IPS-18a (cell line): ENCODE measurements at regions not wholly inside any gene's neighbourhood (a gene's known extent, or its start where the extent isn't known, plus 50 kb on each side); places are given as distances from the start of the nearest gene placed in this dataset.

Source experiments
- H3K27ac ChIP-seq: one replicate; pipeline ENCODE4 v1.5.1; 2013; ENCODE audit warnings: low read length
- H3K27me3 ChIP-seq: one replicate; pipeline ENCODE4 v1.6.1; 2013; ENCODE audit warnings: mild to moderate bottlenecking, low read length; ENCODE audit not compliant: control insufficient read depth, insufficient read depth
- H3K36me3 ChIP-seq: one replicate; pipeline ENCODE4 v1.6.1; 2013; ENCODE audit warnings: low read depth, low read length; ENCODE audit not compliant: control insufficient read depth
- H3K4me1 ChIP-seq: one replicate; pipeline ENCODE4 v1.6.1; 2013; ENCODE audit warnings: low read depth, low read length; ENCODE audit not compliant: control insufficient read depth
- H3K4me3 ChIP-seq: one replicate; pipeline ENCODE4 v1.5.1; 2013; ENCODE audit warnings: low read length
- H3K9ac ChIP-seq: one replicate; pipeline ENCODE4 v1.6.1; 2013; ENCODE audit warnings: mild to moderate bottlenecking, low read length, moderate library complexity
- H3K9me3 ChIP-seq: one replicate; pipeline ENCODE4 v1.6.1; 2013; ENCODE audit warnings: low read depth, low read length; ENCODE audit not compliant: control insufficient read depth

DNA sequence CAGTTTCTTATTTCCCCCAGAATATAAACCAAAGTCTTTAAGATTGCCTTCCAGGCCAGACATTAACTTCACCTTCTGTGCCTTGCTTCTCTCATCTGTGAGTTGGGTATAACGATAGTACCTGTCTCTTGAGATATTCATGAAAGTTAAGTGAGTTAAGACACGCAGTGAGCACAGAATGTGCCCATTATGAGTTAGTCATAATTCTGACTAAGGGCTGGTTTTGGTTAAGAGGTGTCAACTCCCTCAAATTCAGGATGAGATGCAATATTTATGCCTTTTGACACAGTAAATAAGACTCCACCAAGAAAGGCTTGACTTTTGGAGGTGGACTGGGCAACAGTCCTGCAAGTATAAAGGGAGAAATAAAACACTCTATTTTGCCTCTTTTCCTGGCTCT is 528.7 kb upstream of the IGFBP3 start:
- H3K27me3 ChIP-seq = no peaks in the 10 kb centered on the region
- no peaks in the 10 kb centered on the region for H3K9me3 ChIP-seq
- no peaks in the 10 kb centered on the region for H3K4me1 ChIP-seq
- no peak overlapping the region for H3K9ac ChIP-seq
- no peak overlapping the region for H3K27ac ChIP-seq
- H3K4me3 ChIP-seq = no peak overlapping the region
- H3K36me3 ChIP-seq = no peaks in the 10 kb centered on the region

- no peaks in the 10 kb centered on the region for H3K36me3 ChIP-seq
- no peak overlapping the region for H3K27ac ChIP-seq
- no peak overlapping the region for H3K4me3 ChIP-seq
- H3K4me1 ChIP-seq = no peaks in the 10 kb centered on the region
- H3K9ac ChIP-seq = no peak overlapping the region
- no peaks in the 10 kb centered on the region for H3K9me3 ChIP-seq
- no peaks in the 10 kb centered on the region for H3K27me3 ChIP-seq
Measured at GRCh38 chr7:46448478-46448877, 527.4 kb upstream of the IGFBP3 start.

GRCh38 chr7:46446151-46446550 is 525.1 kb upstream of the IGFBP3 start:
- Histone ChIP-seq H3K4me1 (no peaks in the 10 kb centered on the region), H3K9me3 (no peaks in the 10 kb centered on the region), H3K27me3 (no peaks in the 10 kb centered on the region), H3K27ac (no peak overlapping the region), H3K36me3 (no peaks in the 10 kb centered on the region), H3K9ac (no peak overlapping the region), H3K4me3 (no peak overlapping the region)

GRCh38 chr7:46444256-46444655 is 523.2 kb upstream of the IGFBP3 start:
- Histone ChIP-seq H3K9me3 (no peaks in the 10 kb centered on the region), H3K9ac (no peak overlapping the region), H3K4me3 (no peak overlapping the region), H3K27ac (no peak overlapping the region), H3K27me3 (no peaks in the 10 kb centered on the region), H3K4me1 (no peaks in the 10 kb centered on the region), H3K36me3 (no peaks in the 10 kb centered on the region)

- Histone ChIP-seq H3K27me3 (no peaks in the 10 kb centered on the region), H3K36me3 (no peaks in the 10 kb centered on the region), H3K4me1 (no peaks in the 10 kb centered on the region), H3K9me3 (no peaks in the 10 kb centered on the region), H3K27ac (no peak overlapping the region), H3K9ac (no peak overlapping the region), H3K4me3 (no peak overlapping the region)
Measured at GRCh38 chr7:46440186-46440585, 519.1 kb upstream of the IGFBP3 start.

GRCh38 chr7:46432708-46433107 is 511.6 kb upstream of the IGFBP3 start:
- Histone ChIP-seq H3K9me3 (no peaks in the 10 kb centered on the region), H3K27me3 (no peaks in the 10 kb centered on the region), H3K4me1 (no peaks in the 10 kb centered on the region), H3K36me3 (no peaks in the 10 kb centered on the region), H3K9ac (no peak overlapping the region), H3K4me3 (no peak overlapping the region), H3K27ac (no peak overlapping the region)

DNA sequence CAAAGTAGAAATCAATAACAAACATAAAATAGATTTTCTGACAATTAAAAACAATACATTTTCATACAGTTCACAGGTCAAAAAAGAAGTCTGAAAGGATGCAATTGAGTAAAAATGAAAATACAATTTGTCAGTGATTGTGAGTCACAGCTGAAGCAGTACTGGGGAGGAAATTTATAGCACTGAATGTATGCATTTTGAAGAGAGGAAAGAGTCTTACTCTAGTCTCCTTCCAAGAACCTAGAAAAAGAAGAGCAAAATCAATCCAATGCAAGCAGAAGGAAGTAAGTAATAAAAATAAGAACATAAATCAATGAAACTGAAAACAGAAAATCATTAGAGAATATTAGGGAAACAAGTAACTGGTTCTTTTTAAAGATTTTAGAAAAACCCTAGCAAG is 507.2 kb upstream of the IGFBP3 start:
- Histone ChIP-seq H3K9me3 (no peaks in the 10 kb centered on the region), H3K27me3 (no peaks in the 10 kb centered on the region), H3K4me3 (no peak overlapping the region), H3K36me3 (no peaks in the 10 kb centered on the region), H3K27ac (no peak overlapping the region), H3K4me1 (no peaks in the 10 kb centered on the region), H3K9ac (no peak overlapping the region)

DNA sequence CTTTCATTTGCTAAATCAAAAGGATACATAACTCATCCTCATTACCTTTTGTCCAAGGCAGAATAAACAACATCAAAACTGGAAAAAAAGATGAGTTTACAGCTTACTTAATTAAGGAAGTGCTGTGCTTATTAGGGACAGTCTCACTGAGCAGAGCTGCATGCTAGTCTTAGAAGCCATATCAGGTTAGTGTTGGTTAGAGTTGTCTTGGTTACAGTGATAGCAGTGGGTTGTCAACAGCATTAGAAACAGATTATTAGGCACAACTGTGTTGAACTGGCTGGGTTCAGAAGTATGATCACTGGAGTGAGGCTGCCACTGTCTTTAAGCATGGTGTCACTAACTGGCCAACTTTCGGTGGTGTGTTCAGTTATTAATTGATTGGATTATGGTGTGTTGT is 503.9 kb upstream of the IGFBP3 start:
- no peak overlapping the region for H3K9ac ChIP-seq
- no peaks in the 10 kb centered on the region for H3K36me3 ChIP-seq
- H3K4me3 ChIP-seq = no peak overlapping the region
- H3K9me3 ChIP-seq = no peaks in the 10 kb centered on the region
- no peaks in the 10 kb centered on the region for H3K27me3 ChIP-seq
- H3K27ac ChIP-seq = no peak overlapping the region
- no peaks in the 10 kb centered on the region for H3K4me1 ChIP-seq

GRCh38 chr7:46421441-46422230 is 500.6 kb upstream of the IGFBP3 start:
- no peaks in the 10 kb centered on the region for H3K4me1 ChIP-seq
- no peak overlapping the region for H3K4me3 ChIP-seq
- H3K27ac ChIP-seq = no peak overlapping the region
- H3K27me3 ChIP-seq = no peaks in the 10 kb centered on the region
- H3K9ac ChIP-seq = no peak overlapping the region
- no peaks in the 10 kb centered on the region for H3K9me3 ChIP-seq
- H3K36me3 ChIP-seq = no peaks in the 10 kb centered on the region

DNA sequence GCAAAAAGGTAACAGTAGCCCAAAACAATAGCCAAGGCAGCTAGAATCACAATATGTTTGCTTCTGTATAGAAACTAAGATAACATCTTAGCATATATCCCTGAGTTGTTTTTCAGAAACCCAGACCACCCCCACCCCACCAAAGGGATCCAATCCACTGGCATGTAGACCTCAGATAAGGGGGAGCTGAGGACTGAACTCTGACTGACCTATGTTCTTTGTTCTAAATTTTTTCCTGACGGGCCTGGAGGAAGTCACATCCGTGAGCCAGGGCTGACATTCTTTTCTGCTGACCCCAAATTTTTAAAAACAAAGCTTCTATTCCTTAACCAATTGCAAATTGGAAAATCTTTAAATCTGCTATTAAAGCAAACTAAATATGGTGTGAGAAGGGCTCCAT is 493.9 kb upstream of the IGFBP3 start:
- Histone ChIP-seq H3K36me3 (no peaks in the 10 kb centered on the region), H3K27ac (no peak overlapping the region), H3K4me1 (no peaks in the 10 kb centered on the region), H3K4me3 (no peak overlapping the region), H3K9me3 (no peaks in the 10 kb centered on the region), H3K27me3 (no peaks in the 10 kb centered on the region), H3K9ac (no peak overlapping the region)

GRCh38 chr7:46411236-46411635 is 490.2 kb upstream of the IGFBP3 start:
- Histone ChIP-seq H3K27ac (no peak overlapping the region), H3K9me3 (no peaks in the 10 kb centered on the region), H3K27me3 (no peaks in the 10 kb centered on the region), H3K4me1 (no peaks in the 10 kb centered on the region), H3K36me3 (no peaks in the 10 kb centered on the region), H3K9ac (no peak overlapping the region), H3K4me3 (no peak overlapping the region)

DNA sequence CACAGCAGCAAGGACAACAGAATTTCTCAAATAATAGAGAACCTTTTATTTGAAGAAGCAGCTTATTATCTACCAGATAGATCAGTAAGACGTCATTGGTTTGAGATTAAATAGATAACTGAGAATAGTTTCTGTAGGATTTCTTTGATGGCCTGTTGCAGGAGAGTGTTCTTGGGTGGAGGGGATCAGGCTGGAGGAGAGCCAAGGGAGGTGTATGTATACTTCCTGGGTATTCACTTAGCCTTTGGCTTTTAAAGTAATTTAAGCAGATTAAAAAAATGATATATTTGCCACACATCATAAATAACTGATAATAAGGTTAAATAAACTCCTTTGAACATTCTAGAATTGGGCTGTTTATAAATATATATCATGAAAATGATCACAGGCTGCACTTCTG is 486.1 kb upstream of the IGFBP3 start:
- Histone ChIP-seq H3K27ac (no peak overlapping the region), H3K9me3 (no peaks in the 10 kb centered on the region), H3K36me3 (no peaks in the 10 kb centered on the region), H3K9ac (no peak overlapping the region), H3K27me3 (no peaks in the 10 kb centered on the region), H3K4me1 (no peaks in the 10 kb centered on the region), H3K4me3 (no peak overlapping the region)
